Calu3 (cell line): ENCODE measurements at regions not wholly inside any gene's neighbourhood (a gene's known extent, or its start where the extent isn't known, plus 50 kb on each side); places are given as distances from the start of the nearest gene placed in this dataset.

Experiments used
- BruUV-seq: library from RNA; stranded (reverse); fragments of 400-500 nt; replicated peaks from 2 replicates; lab custom pipeline; 2021; lab: Mats Ljungman, UMichigan
- CTCF ChIA-PET: fragments of 300-600 bp; sonication (Branson Sonifier 250); formaldehyde crosslinking; loops from one replicate; lab custom pipeline; 2022; ENCODE audit warnings: antibody characterized with exemption; lab: Charles Lee
- DNase-seq: peaks from one replicate; pipeline ENCODE4 v3.0.0; 2022
- H3K27ac Mint-ChIP-seq: one replicate; pipeline ENCODE4 v1.8.0; 2022; ENCODE audit warnings: mixed read lengths; ENCODE audit not compliant: unreplicated experiment
- H3K27me3 Mint-ChIP-seq: one replicate; pipeline ENCODE4 v1.8.0; 2022; ENCODE audit warnings: mixed read lengths; ENCODE audit not compliant: unreplicated experiment
- H3K36me3 Mint-ChIP-seq: one replicate; pipeline ENCODE4 v1.8.0; 2022; ENCODE audit warnings: mild to moderate bottlenecking, moderate library complexity, mixed read lengths; ENCODE audit not compliant: insufficient read depth, unreplicated experiment
- H3K4me1 Mint-ChIP-seq: one replicate; pipeline ENCODE4 v1.8.0; 2022; ENCODE audit warnings: mild to moderate bottlenecking, low read depth, mixed read lengths; ENCODE audit not compliant: unreplicated experiment
- H3K4me3 Mint-ChIP-seq: one replicate; pipeline ENCODE4 v1.8.0; 2022; ENCODE audit warnings: mild to moderate bottlenecking, low read depth, moderate library complexity, mixed read lengths; ENCODE audit not compliant: unreplicated experiment
- H3K9me3 Mint-ChIP-seq: one replicate; pipeline ENCODE4 v1.8.0; 2022; ENCODE audit warnings: low read depth, mixed read lengths; ENCODE audit not compliant: unreplicated experiment
- intact Hi-C: fragments of 100-400 bp; cut with micrococcal nuclease; formaldehyde crosslinking; loops from one replicate; pipeline ENCODE4 v1.10.0; 2022; ENCODE audit not compliant: unreplicated experiment
- TF ChIP-seq, protein P1 (sequence below): fragments of 200-600 bp; IDR thresholded peaks from one replicate; pipeline ENCODE4 v1.8.0; 2022; ENCODE audit warnings: antibody characterized with exemption; ENCODE audit not compliant: unreplicated experiment

DNA sequence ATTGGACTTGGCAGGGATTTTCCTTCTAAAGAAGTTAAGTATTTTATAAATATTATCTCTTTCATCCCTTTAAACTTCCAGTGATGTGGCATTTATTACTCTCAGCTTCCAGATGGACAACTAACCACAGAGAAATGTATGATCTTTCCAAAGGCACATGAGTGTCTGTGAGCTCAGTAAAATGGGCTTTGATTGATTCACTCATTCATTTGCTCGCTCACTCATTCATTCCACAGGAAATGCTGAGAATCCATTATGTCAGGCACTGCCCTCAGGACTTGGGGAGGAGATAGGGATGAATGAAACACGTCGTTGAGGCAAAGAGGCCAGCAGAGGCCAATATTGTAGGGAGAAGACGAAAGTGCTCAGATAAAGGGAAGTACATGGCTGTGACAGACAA, 359.3 kb downstream of the EFNB2 start:
- BruUV-seq, result no TSS peak
- H3K4me3 Mint-ChIP-seq, result no peak overlapping the region
- DNase-seq, result no peak
- CTCF ChIA-PET, result no interaction called here
- no peaks in the 10 kb centered on the region for H3K4me1 Mint-ChIP-seq
- H3K27ac Mint-ChIP-seq, result no peak overlapping the region
- H3K27me3 Mint-ChIP-seq, result no peaks in the 10 kb centered on the region
- H3K36me3 Mint-ChIP-seq, result no peaks in the 10 kb centered on the region
- intact Hi-C loops, result no loop called here
- H3K9me3 Mint-ChIP-seq, result no peaks in the 10 kb centered on the region
- TF ChIP-seq, protein P1, sequence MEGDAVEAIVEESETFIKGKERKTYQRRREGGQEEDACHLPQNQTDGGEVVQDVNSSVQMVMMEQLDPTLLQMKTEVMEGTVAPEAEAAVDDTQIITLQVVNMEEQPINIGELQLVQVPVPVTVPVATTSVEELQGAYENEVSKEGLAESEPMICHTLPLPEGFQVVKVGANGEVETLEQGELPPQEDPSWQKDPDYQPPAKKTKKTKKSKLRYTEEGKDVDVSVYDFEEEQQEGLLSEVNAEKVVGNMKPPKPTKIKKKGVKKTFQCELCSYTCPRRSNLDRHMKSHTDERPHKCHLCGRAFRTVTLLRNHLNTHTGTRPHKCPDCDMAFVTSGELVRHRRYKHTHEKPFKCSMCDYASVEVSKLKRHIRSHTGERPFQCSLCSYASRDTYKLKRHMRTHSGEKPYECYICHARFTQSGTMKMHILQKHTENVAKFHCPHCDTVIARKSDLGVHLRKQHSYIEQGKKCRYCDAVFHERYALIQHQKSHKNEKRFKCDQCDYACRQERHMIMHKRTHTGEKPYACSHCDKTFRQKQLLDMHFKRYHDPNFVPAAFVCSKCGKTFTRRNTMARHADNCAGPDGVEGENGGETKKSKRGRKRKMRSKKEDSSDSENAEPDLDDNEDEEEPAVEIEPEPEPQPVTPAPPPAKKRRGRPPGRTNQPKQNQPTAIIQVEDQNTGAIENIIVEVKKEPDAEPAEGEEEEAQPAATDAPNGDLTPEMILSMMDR, result no peak

DNA sequence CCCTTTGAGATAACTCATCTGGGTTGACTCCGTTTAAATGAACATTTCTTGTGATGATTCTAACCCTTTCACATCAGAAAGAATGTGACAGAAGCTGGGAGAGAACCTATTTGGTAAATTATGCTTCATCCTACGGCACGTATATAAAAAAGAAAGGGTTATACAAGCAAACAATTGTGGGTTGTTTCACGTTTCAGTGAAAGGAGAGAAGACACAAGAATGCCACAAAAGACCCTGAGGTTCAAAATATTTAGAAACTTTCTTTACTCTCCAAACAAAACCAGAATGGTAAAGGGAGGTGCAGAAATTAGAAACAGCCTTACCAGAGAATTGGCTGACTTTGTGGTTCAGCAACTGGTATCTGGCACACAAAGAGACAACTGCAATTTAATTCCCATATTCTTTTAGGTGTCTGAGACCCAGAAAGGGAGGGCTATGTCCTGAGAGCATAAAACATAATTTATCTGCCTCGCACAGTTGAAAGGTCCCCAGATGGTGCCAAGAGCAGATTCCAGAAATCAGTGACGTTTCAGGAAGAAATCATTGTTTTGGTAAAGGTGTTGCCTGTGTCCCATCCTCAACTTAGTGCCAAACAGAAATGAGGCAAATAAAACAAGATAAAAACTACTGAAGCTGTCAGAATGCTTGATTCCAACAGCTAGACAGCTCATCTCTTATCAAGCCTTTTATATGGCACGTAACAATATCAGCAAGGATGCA, 361.4 kb downstream of the EFNB2 start:
- H3K27me3 Mint-ChIP-seq, result no peaks in the 10 kb centered on the region
- H3K27ac Mint-ChIP-seq, result no peak overlapping the region
- H3K4me3 Mint-ChIP-seq, result no peak overlapping the region
- TF ChIP-seq, protein P1, result no peak
- no peak for DNase-seq
- CTCF ChIA-PET, result no interaction called here
- no peaks in the 10 kb centered on the region for H3K36me3 Mint-ChIP-seq
- H3K9me3 Mint-ChIP-seq, result no peaks in the 10 kb centered on the region
- intact Hi-C loops, result no loop called here
- no peaks in the 10 kb centered on the region for H3K4me1 Mint-ChIP-seq
- BruUV-seq, result no TSS peak

DNA sequence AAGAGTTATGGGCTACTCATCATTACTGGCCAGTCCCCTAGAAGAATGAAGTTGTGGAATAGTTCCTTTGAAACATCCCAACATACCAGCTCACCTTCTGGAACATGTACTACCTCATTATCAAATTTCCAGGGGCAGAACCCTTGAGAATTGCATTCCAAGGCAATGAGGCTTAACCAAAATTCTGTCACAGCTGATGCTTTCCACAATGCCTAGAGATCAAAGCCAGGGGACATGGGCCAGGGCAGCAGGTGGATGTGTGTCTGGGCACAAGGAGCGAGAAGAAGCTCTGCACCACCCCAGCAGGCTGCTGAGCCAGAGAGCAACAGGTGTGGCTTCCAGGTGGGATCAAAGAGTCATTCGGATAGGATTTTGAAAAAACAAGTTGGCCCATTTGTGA, 362.1 kb downstream of the EFNB2 start:
- Mint-ChIP-seq H3K9me3 (no peaks in the 10 kb centered on the region), H3K36me3 (no peaks in the 10 kb centered on the region), H3K4me3 (no peak overlapping the region), H3K4me1 (no peaks in the 10 kb centered on the region), H3K27ac (no peak overlapping the region), H3K27me3 (no peaks in the 10 kb centered on the region)
- intact Hi-C loops, result no loop called here
- CTCF ChIA-PET, result no interaction called here
- DNase-seq, result no peak
- TF ChIP-seq, protein P1, result no peak
- no TSS peak for BruUV-seq

DNA sequence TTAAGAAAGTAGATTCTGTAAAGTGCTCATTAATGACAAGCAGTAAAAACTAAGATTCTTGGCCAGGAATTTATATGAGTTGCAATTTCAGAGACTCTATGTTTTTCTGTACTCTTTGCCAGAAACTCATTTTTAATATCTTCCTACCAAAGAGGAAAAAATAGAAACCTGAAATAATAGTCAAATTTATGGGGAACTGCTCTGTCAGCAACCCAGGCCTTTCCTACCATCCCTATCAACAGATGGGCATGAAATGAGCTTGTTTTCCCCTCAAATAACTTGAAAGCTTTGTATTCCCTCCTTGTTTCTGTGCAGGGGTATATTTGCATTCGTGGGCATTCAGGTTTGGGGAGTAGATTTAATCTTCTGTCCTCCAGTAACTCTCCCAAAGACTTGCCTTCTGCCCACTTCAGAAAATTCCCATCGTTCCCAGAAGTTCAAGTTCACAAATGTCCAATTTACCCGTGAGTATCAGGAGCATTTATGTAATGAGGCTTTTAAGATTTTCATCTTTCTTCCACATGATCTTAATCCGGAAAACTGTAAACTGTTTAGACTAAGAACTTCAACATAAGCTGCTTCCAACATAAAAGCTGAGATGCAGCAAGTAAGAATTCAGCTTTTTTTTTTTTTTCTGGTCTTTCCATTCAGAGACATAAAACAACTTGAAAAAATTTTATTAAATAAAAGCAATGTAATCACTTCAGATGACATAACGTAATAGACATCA, 363.1 kb downstream of the EFNB2 start:
- DNase-seq, result no peak
- H3K9me3 Mint-ChIP-seq, result no peaks in the 10 kb centered on the region
- TF ChIP-seq, protein P1, result no peak
- H3K27ac Mint-ChIP-seq, result no peak overlapping the region
- intact Hi-C loops, result no loop called here
- no peaks in the 10 kb centered on the region for H3K27me3 Mint-ChIP-seq
- H3K4me1 Mint-ChIP-seq, result no peaks in the 10 kb centered on the region
- H3K4me3 Mint-ChIP-seq, result no peak overlapping the region
- CTCF ChIA-PET, result no interaction called here
- BruUV-seq, result no TSS peak
- no peaks in the 10 kb centered on the region for H3K36me3 Mint-ChIP-seq
